NB4 (cell line): ENCODE measurements at regions not wholly inside any gene's neighbourhood (a gene's known extent, or its start where the extent isn't known, plus 50 kb on each side); places are given as distances from the start of the nearest gene placed in this dataset.

Experiments used
- POLR2A ChIP-seq: IDR thresholded peaks from 2 replicates; pipeline ENCODE4 v1.6.1; 2011; ENCODE audit warnings: mild to moderate bottlenecking; ENCODE audit not compliant: insufficient read length; ENCODE audit errors: extremely low read depth
- TF ChIP-seq, protein P1 (sequence below): IDR thresholded peaks from one replicate; pipeline ENCODE4 v1.5.1; 2012; ENCODE audit warnings: low read depth, low read length
- TF ChIP-seq, protein P2 (sequence below): IDR thresholded peaks from 2 replicates; pipeline ENCODE4 v1.6.1; 2011; ENCODE audit warnings: low read depth, low read length

DNA sequence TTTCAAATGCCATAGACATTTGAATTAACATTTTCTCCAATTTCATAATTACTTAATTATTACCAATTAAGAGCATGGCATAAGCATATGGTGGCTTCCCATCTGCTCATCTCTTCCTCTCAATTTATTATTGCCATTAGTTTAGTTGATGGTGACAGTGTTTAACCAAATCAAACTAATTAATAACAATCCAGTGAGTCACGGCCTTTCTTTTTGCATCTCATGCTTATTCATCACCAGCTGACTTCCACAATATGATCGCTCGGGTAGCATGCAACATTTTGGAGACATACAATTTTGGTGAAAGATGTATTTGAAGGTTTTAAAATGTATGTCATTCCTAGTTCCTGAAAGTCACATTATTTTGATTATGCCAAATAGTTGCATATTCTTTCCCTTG lies 172.8 kb upstream of the TACR3 start:
- TF ChIP-seq, protein P1, sequence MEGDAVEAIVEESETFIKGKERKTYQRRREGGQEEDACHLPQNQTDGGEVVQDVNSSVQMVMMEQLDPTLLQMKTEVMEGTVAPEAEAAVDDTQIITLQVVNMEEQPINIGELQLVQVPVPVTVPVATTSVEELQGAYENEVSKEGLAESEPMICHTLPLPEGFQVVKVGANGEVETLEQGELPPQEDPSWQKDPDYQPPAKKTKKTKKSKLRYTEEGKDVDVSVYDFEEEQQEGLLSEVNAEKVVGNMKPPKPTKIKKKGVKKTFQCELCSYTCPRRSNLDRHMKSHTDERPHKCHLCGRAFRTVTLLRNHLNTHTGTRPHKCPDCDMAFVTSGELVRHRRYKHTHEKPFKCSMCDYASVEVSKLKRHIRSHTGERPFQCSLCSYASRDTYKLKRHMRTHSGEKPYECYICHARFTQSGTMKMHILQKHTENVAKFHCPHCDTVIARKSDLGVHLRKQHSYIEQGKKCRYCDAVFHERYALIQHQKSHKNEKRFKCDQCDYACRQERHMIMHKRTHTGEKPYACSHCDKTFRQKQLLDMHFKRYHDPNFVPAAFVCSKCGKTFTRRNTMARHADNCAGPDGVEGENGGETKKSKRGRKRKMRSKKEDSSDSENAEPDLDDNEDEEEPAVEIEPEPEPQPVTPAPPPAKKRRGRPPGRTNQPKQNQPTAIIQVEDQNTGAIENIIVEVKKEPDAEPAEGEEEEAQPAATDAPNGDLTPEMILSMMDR: no peak
- TF ChIP-seq POLR2A: no peak
- TF ChIP-seq, protein P2, sequence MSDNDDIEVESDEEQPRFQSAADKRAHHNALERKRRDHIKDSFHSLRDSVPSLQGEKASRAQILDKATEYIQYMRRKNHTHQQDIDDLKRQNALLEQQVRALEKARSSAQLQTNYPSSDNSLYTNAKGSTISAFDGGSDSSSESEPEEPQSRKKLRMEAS: no peak
